Body of pancreas (tissue), 4 donors: ENCODE measurements at regions not wholly inside any gene's neighbourhood (a gene's known extent, or its start where the extent isn't known, plus 50 kb on each side); places are given as distances from the start of the nearest gene placed in this dataset.

ENCODE experiments used
- POLR2A ChIP-seq, 3 donors: fragments of 450-650 bp; IDR thresholded peaks; one replicate each; pipeline ENCODE4 v1.6.1; 2016; ENCODE audit warnings: antibody characterized with exemption in 3 of 3, mild to moderate bottlenecking in 2 of 3
- TF ChIP-seq, protein P1 (sequence below), 7 experiments: fragments of 450-650 bp in 4 of 7; fragments of 200-600 bp in 3 of 7; sonication (generic) in 3 of 7; IDR thresholded peaks; one replicate each; pipeline ENCODE4 v1.5.1; 2016 to 2019; ENCODE audit warnings: antibody characterized with exemption in 7 of 7

GRCh38 chr13:39887387-39887786, 231.9 kb downstream of the COG6 start:
- no peak for TF ChIP-seq POLR2A (IDR thresholded peaks at IDR 0.05)
- TF ChIP-seq, protein P1, sequence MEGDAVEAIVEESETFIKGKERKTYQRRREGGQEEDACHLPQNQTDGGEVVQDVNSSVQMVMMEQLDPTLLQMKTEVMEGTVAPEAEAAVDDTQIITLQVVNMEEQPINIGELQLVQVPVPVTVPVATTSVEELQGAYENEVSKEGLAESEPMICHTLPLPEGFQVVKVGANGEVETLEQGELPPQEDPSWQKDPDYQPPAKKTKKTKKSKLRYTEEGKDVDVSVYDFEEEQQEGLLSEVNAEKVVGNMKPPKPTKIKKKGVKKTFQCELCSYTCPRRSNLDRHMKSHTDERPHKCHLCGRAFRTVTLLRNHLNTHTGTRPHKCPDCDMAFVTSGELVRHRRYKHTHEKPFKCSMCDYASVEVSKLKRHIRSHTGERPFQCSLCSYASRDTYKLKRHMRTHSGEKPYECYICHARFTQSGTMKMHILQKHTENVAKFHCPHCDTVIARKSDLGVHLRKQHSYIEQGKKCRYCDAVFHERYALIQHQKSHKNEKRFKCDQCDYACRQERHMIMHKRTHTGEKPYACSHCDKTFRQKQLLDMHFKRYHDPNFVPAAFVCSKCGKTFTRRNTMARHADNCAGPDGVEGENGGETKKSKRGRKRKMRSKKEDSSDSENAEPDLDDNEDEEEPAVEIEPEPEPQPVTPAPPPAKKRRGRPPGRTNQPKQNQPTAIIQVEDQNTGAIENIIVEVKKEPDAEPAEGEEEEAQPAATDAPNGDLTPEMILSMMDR (IDR thresholded peaks at IDR 0.05): no peak
